Endothelial cell (in vitro differentiated cells): ENCODE measurements at regions not wholly inside any gene's neighbourhood (a gene's known extent, or its start where the extent isn't known, plus 50 kb on each side); places are given as distances from the start of the nearest gene placed in this dataset.

Source experiments
- DNase-seq: peaks from one replicate; pipeline ENCODE4 v3.0.0; 2021; ENCODE audit warnings: low spot score
- H3K27ac Mint-ChIP-seq: one replicate; pipeline ENCODE4 v1.8.0; 2021; ENCODE audit warnings: mixed read lengths, inconsistent platforms; ENCODE audit not compliant: unreplicated experiment
- H3K27me3 Mint-ChIP-seq: one replicate; pipeline ENCODE4 v1.8.0; 2021; ENCODE audit warnings: mild to moderate bottlenecking, moderate library complexity, mixed read lengths, inconsistent platforms; ENCODE audit not compliant: unreplicated experiment
- H3K36me3 Mint-ChIP-seq: one replicate; pipeline ENCODE4 v1.8.0; 2021; ENCODE audit warnings: mild to moderate bottlenecking, low read depth, mixed read lengths, inconsistent platforms; ENCODE audit not compliant: unreplicated experiment
- H3K4me1 Mint-ChIP-seq: one replicate; pipeline ENCODE4 v1.8.0; 2021; ENCODE audit warnings: mild to moderate bottlenecking, mixed read lengths, inconsistent platforms; ENCODE audit not compliant: unreplicated experiment
- H3K4me3 Mint-ChIP-seq: one replicate; pipeline ENCODE4 v1.8.0; 2021; ENCODE audit warnings: mild to moderate bottlenecking, mixed read lengths, inconsistent platforms; ENCODE audit not compliant: unreplicated experiment
- H3K9me3 Mint-ChIP-seq: one replicate; pipeline ENCODE4 v1.8.0; 2021; ENCODE audit warnings: mixed read lengths, inconsistent platforms; ENCODE audit not compliant: unreplicated experiment
- TF ChIP-seq, protein P1 (sequence below): fragments of 200-600 bp; sonication (generic); IDR thresholded peaks from one replicate; pipeline ENCODE4 v1.5.0; 2021; ENCODE audit warnings: antibody characterized with exemption; ENCODE audit not compliant: unreplicated experiment

DNA sequence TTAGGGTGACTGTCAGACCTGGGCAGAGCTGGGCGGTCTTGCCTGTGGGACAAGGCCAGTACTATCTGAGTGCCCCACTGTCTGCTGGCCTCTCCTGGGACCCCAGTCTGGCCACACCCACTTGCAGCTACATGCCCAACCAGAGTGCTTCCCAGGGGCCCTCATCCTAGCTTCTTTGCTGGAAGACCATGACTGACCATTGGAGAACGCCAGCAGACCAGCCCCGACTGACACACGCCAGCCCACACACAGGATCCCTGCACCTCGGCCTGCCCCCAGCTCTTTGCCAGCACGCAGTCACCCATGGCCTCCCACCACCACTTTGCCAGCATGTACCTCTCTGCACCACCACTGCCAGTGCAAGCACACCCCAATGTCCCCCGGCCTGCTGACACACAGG is 585.7 kb downstream of the ZNF674 start:
- H3K27ac Mint-ChIP-seq = no peak overlapping the region
- no peaks in the 10 kb centered on the region for H3K9me3 Mint-ChIP-seq
- no peaks in the 10 kb centered on the region for H3K4me1 Mint-ChIP-seq
- H3K27me3 Mint-ChIP-seq = peaks cover 1% of the 10 kb centered on the region
- TF ChIP-seq, protein P1, sequence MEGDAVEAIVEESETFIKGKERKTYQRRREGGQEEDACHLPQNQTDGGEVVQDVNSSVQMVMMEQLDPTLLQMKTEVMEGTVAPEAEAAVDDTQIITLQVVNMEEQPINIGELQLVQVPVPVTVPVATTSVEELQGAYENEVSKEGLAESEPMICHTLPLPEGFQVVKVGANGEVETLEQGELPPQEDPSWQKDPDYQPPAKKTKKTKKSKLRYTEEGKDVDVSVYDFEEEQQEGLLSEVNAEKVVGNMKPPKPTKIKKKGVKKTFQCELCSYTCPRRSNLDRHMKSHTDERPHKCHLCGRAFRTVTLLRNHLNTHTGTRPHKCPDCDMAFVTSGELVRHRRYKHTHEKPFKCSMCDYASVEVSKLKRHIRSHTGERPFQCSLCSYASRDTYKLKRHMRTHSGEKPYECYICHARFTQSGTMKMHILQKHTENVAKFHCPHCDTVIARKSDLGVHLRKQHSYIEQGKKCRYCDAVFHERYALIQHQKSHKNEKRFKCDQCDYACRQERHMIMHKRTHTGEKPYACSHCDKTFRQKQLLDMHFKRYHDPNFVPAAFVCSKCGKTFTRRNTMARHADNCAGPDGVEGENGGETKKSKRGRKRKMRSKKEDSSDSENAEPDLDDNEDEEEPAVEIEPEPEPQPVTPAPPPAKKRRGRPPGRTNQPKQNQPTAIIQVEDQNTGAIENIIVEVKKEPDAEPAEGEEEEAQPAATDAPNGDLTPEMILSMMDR = no peak
- H3K36me3 Mint-ChIP-seq = no peaks in the 10 kb centered on the region
- no peak overlapping the region for H3K4me3 Mint-ChIP-seq
- no peak for DNase-seq

DNA sequence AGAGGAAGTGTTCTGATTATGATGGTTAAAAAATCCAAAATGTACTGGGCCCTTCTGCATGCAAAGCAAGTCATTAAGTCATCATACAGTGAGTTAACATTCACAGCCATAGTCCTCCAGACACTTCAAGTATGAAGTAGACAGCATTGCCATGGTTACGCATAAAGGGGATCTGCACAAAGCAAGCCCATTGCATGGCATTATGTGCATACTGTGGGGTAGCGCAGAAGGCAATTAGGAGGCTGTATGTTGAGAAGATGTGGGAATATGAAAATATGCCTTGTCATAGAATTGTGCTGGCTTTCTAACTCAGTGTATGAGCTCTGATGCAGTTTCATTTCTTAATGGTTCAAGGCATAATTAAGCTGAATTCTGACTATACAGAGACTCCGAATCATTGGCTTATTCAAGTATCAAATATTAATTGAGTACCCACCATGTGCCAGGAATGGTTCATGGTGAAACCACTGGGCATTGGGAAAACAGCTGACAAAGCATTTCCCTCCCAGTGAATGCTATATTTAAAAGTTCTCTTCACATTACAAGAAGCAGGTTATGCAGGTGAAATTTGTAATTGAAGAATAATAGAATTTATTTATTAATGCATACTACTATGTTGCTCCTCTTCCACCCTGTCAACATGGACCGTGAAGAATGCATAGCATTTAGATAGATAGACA is 588.9 kb downstream of the ZNF674 start:
- DNase-seq = no peak
- H3K9me3 Mint-ChIP-seq = no peaks in the 10 kb centered on the region

DNA sequence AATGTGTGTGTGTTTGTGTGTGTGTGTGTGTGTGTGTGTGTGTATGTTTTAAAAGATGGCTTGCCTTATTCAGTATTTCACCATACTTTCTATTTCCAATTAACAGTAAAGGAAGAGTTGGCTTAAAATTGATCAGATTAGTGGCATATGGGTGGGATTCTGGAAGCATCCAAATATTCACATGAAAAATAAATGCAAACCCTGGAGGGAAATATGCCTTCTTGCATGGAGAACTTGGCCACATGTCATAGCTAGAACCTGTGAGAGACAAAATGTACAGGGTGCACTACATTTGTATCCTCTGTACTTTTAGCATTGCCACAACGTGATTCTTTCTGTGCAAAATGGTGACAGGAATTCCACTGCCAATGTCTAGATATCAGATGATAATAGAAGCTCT is 589.6 kb downstream of the ZNF674 start:
- Mint-ChIP-seq H3K27me3 (no peaks in the 10 kb centered on the region), H3K27ac (no peak overlapping the region), H3K9me3 (no peaks in the 10 kb centered on the region), H3K36me3 (no peaks in the 10 kb centered on the region), H3K4me1 (peaks cover 3% of the 10 kb centered on the region), H3K4me3 (no peak overlapping the region)
- DNase-seq = no peak
- TF ChIP-seq, protein P1 = no peak

More for the DNA sequence above, 588.9 kb downstream of the ZNF674 start:
- H3K36me3 Mint-ChIP-seq = no peaks in the 10 kb centered on the region
- no peaks in the 10 kb centered on the region for H3K27me3 Mint-ChIP-seq
- H3K4me1 Mint-ChIP-seq = peaks cover 3% of the 10 kb centered on the region
- H3K4me3 Mint-ChIP-seq = no peak overlapping the region
- no peak overlapping the region for H3K27ac Mint-ChIP-seq
- TF ChIP-seq, protein P1 = no peak

DNA sequence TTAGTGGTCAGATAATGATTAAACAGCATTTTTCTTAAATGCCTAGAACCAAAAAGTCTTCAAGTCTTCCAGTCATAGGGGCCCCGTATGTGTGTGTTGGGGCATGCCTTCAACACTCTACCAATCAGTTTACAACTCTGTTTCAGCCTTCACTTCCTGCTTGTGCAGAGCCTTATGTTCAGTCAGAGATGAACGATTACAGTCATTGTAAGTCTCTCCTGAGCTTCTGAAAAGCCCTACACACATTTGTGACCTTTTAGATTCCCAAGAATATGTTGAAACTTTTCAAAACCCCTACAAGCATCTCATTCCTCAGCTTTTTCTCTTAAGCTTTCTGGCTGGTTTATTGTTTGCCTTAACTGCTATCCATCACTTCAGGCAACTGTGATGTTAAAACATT is 591.2 kb downstream of the ZNF674 start:
- Mint-ChIP-seq H3K4me3 (no peak overlapping the region), H3K9me3 (no peaks in the 10 kb centered on the region), H3K36me3 (no peaks in the 10 kb centered on the region), H3K4me1 (peaks cover 3% of the 10 kb centered on the region), H3K27me3 (no peaks in the 10 kb centered on the region), H3K27ac (no peak overlapping the region)
- TF ChIP-seq, protein P1 = no peak
- DNase-seq = no peak

DNA sequence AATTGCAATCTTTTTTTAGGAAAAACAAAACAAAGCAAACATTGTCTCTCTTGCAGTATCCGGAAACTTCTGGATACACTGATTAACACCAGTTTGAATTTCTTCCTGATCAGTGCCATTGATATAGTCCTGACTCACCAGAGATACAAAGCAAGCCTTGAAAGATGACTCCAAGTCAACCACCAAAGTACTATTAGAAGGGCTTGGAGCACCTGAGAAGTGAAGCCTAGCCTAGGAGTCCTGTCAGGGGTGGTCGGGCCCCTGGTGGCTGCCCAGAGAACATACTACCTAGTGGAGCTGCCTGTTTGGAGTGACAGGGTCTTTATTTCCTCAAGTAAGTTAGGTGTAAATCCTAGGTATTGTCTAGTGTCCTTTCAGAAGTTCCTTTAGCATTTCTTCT is 593.2 kb downstream of the ZNF674 start:
- H3K27me3 Mint-ChIP-seq = no peaks in the 10 kb centered on the region
- TF ChIP-seq, protein P1 = no peak
- no peak overlapping the region for H3K4me3 Mint-ChIP-seq
- H3K27ac Mint-ChIP-seq = no peak overlapping the region
- H3K36me3 Mint-ChIP-seq = no peaks in the 10 kb centered on the region
- peaks cover 3% of the 10 kb centered on the region for H3K4me1 Mint-ChIP-seq
- H3K9me3 Mint-ChIP-seq = no peaks in the 10 kb centered on the region
- no peak for DNase-seq
